HEK293T (cell line): ENCODE measurements at regions not wholly inside any gene's neighbourhood (a gene's known extent, or its start where the extent isn't known, plus 50 kb on each side); places are given as distances from the start of the nearest gene placed in this dataset.
"Not testable (repeated sequence)": the region's sequence is repeated elsewhere in the genome, so short reads cannot be mapped to it uniquely, and the experiment has no call there.

Experiments used
- CTCF ChIA-PET: fragments of 350-600 bp; formaldehyde crosslinking; extraction: SDS; loops from one replicate; lab custom pipeline; 2021; ENCODE audit warnings: antibody characterized with exemption, inconsistent platforms; lab: Yijun Ruan, JAX
- POLR2A ChIA-PET: fragments of 350-600 bp; formaldehyde crosslinking; extraction: SDS; loops from one replicate; lab custom pipeline; 2020; ENCODE audit warnings: antibody characterized with exemption, inconsistent platforms; lab: Yijun Ruan, JAX
- DNase-seq: peaks from one replicate; pipeline ENCODE4 v3.0.0; 2012; ENCODE audit warnings: mixed read lengths; ENCODE audit errors: extremely low spot score
- ARNT ChIP-seq: fragments of 450-650 bp; IDR thresholded peaks from 2 replicates; pipeline ENCODE4 v1.6.1; 2017; ENCODE audit warnings: mild to moderate bottlenecking
- BHLHE40 ChIP-seq: fragments of 450-650 bp; IDR thresholded peaks from 2 replicates; pipeline ENCODE4 v1.6.1; 2016; ENCODE audit warnings: mild to moderate bottlenecking, moderate library complexity, borderline replicate concordance
- CTBP1 ChIP-seq: fragments of 450-650 bp; IDR thresholded peaks from 2 replicates; pipeline ENCODE4 v1.6.1; 2016; ENCODE audit warnings: borderline replicate concordance
- ELF4 ChIP-seq: fragments of 450-650 bp; IDR thresholded peaks from 2 replicates; pipeline ENCODE4 v1.6.1; 2017; ENCODE audit warnings: antibody characterized with exemption
- FOXA1 ChIP-seq: fragments of 450-650 bp; IDR thresholded peaks from 2 replicates; pipeline ENCODE4 v1.6.1; 2016; ENCODE audit warnings: mild to moderate bottlenecking
- FOXK2 ChIP-seq: fragments of 450-650 bp; IDR thresholded peaks from 2 replicates; pipeline ENCODE4 v1.6.1; 2016; ENCODE audit warnings: mild to moderate bottlenecking
- FOXM1 ChIP-seq: fragments of 450-650 bp; IDR thresholded peaks from 2 replicates; pipeline ENCODE4 v1.6.1; 2017; ENCODE audit warnings: mild to moderate bottlenecking, borderline replicate concordance
- HDGF ChIP-seq: fragments of 450-650 bp; IDR thresholded peaks from 2 replicates; pipeline ENCODE4 v1.6.1; 2017; ENCODE audit warnings: antibody characterized with exemption, borderline replicate concordance
- L3MBTL2 ChIP-seq: fragments of 450-650 bp; conservative IDR thresholded peaks from 2 replicates; pipeline ENCODE4 v1.6.1; 2016; ENCODE audit warnings: mild to moderate bottlenecking
- LEF1 ChIP-seq: fragments of 450-650 bp; IDR thresholded peaks from 2 replicates; pipeline ENCODE4 v1.6.1; 2017; ENCODE audit warnings: mild to moderate bottlenecking, borderline replicate concordance
- NFRKB ChIP-seq: fragments of 450-650 bp; IDR thresholded peaks from 2 replicates; pipeline ENCODE4 v1.6.1; 2016; ENCODE audit warnings: mild to moderate bottlenecking, moderate library complexity
- PKNOX1 ChIP-seq: fragments of 450-650 bp; IDR thresholded peaks from 2 replicates; pipeline ENCODE4 v1.6.1; 2016
- SP1 ChIP-seq: fragments of 450-650 bp; IDR thresholded peaks from 2 replicates; pipeline ENCODE4 v1.6.1; 2017
- SUZ12 ChIP-seq: fragments of 450-650 bp; IDR thresholded peaks from 2 replicates; pipeline ENCODE4 v1.6.1; 2016; ENCODE audit warnings: mild to moderate bottlenecking
- TARDBP ChIP-seq: fragments of 450-650 bp; IDR thresholded peaks from 2 replicates; pipeline ENCODE4 v1.6.1; 2016
- ZNF384 ChIP-seq: fragments of 450-650 bp; IDR thresholded peaks from 2 replicates; pipeline ENCODE4 v1.6.1; 2016

DNA sequence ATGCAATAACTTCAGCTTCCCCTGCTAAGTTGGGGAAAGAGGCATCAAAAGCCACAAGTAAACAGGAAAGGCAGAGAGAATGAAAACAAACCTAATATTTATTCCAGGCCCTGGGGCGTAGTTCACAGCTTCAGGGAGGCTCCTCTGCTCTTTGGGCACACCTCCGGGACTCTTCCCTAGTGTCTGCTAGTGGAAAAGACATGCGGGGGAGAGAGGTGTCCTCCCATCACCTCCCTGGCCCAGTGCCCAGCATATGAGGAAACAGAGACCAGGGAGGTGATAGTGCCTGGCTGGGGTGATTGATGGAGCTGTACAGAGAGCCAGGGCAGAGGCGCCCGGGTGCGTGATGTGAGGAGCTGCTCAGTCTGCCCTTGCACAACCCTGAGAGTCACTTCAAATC, 71.0 kb downstream of the RASL11A start:
- TF ChIP-seq FOXA1 (no peak), ELF4 (no peak), L3MBTL2 (no peak)
- DNase-seq: no peak
- ChIA-PET POLR2A (no interaction called here), CTCF (interaction anchor here (0.7 kb wide), 1 partner anchor 8 kb away, joined by 3 read pairs; no protein-coding TSS in a partner anchor)

GRCh38 chr13:27347211-27347772, 76.7 kb downstream of the RASL11A start:
- POLR2A ChIA-PET: no interaction called here
- no peak for TF ChIP-seq SP1
- TF ChIP-seq HDGF: no peak
- no peak for TF ChIP-seq FOXK2
- TF ChIP-seq L3MBTL2: no peak
- no peak for TF ChIP-seq TARDBP
- TF ChIP-seq SUZ12: no peak
- TF ChIP-seq BHLHE40: no peak
- no peak for DNase-seq
- CTCF ChIA-PET: interaction anchor here (1.3 to 4.5 kb wide), 3 partner anchors 8 to 362 kb away, joined by 5 to 22 read pairs (median 6); no protein-coding TSS in a partner anchor

DNA sequence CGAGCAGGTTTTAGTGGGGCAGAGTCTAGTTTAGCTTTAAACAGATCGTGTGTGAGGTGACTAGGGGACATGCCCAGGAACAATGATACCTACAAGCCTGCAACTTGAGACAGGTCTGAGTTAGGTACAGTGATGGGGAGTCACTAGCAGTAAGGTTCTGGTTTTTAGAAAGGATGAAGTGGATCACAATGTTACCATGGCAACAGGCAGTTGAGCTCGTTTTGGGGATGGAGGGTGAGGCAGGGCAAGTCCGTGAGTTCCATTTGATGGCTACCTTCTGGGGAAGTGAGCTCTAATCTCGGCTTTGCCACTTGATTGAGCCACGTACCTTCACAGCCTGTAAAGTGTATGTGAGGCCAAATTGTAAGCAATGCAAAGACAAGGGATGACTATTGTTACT, 76.0 kb upstream of the GTF3A start:
- CTCF ChIA-PET: interaction anchor here (0.7 to 4.5 kb wide), 2 partner anchors 10 to 11 kb away, joined by 3 to 22 read pairs; no protein-coding TSS in a partner anchor
- TF ChIP-seq L3MBTL2 (no peak), SP1 (no peak), FOXA1 (no peak), ZNF384 (no peak), LEF1 (no peak), NFRKB (no peak), ARNT (no peak), HDGF (no peak), PKNOX1 (no peak), TARDBP (no peak)
- POLR2A ChIA-PET: no interaction called here
- no peak for DNase-seq

DNA sequence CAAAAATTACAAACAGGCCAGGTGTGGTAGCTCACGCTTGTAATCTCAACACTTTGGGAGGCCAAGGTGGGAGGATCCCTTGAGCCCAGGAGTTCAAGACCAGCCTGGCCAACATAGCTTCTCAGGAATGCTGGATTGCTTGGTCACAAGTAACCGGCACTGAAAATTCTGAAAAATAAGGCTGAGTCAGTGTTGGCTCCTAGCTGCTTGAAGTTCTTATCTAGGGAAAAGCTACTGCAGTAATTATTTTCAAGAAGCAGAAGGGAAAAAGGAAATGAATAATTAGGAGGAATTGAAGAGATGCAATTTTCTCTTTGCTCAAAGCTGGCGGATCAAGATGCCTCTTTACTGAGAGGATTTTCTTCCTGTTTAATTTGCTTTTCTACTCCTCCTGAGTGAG, 75.0 kb upstream of the GTF3A start:
- CTCF ChIA-PET: interaction anchor here (0.6 to 4.5 kb wide), 3 partner anchors 7 to 36 kb away, joined by 3 to 22 read pairs (median 3); no protein-coding TSS in a partner anchor
- POLR2A ChIA-PET: no interaction called here
- TF ChIP-seq FOXM1 (no peak), HDGF (no peak), FOXA1 (no peak), ELF4 (no peak), SUZ12 (no peak)
- no peak for DNase-seq

- POLR2A ChIA-PET, DNase-seq: not testable (repeated sequence)
- CTCF ChIA-PET: interaction anchor here (0.6 to 4.5 kb wide), 3 partner anchors 12 to 404 kb away, joined by 3 to 22 read pairs (median 5); no protein-coding TSS in a partner anchor
Observed at GRCh38 chr13:27350825-27351224, 73.6 kb upstream of the GTF3A start.

GRCh38 chr13:27352698-27353097, 71.7 kb upstream of the GTF3A start:
- CTCF ChIA-PET: interaction anchor here (0.7 to 1.6 kb wide), 6 partner anchors 14 to 406 kb away, joined by 3 to 4 read pairs (median 3); no protein-coding TSS in a partner anchor
- POLR2A ChIA-PET: no interaction called here
- DNase-seq: no peak
- no peak for TF ChIP-seq CTBP1

DNA sequence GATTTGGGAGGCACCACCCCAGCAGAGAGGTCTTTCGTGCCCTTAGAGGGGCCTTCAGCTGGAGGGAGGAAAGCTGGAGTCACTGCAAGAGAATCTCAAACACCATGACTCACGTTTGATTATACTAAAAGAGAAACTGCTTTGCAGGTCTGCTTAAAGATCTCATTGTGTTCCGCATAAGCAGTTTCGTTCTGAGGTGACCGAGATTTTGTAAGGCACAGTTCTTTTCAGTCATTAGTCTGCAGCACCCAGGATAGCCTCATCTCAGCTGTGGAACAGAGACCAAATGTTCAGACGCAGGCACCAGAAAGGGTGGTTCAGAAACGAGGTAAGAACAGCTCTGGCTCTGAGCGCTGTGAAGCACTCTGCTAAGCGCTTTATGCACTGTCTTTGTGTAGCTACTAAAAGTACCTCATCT, 71.2 kb upstream of the GTF3A start:
- TF ChIP-seq ZNF384 (no peak), FOXM1 (no peak), BHLHE40 (no peak), TARDBP (no peak)
- ChIA-PET CTCF (interaction anchor here (0.7 to 1.6 kb wide), 4 partner anchors 14 to 406 kb away, joined by 3 to 4 read pairs (median 3); no protein-coding TSS in a partner anchor), POLR2A (no interaction called here)
- DNase-seq: no peak

DNA sequence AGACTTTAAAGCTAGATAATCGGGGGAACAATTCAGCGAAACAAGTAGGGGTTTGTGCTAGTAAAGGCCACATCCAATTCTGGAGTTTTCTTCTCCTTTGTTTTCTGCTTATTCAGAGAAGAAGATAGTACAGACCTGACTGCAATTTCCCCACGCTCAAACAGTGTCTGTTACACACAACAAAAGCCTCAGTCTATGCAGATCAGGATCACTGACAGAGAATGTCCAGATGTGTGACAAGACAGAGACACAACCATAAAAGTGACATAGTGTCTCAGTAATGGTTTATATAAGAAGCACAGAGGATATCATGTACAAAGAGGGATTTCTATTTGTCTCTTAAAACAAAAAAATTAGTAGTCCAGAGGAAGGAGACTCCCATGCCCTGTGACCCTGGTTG, 70.7 kb upstream of the GTF3A start:
- TF ChIP-seq FOXM1 (no peak), FOXA1 (no peak), SUZ12 (no peak), LEF1 (no peak), TARDBP (no peak), SP1 (no peak), FOXK2 (no peak)
- ChIA-PET POLR2A (no interaction called here), CTCF (interaction anchor here (0.7 to 1.2 kb wide), 3 partner anchors 15 to 407 kb away, joined by 3 to 4 read pairs (median 3); no protein-coding TSS in a partner anchor)
- DNase-seq: no peak

DNA sequence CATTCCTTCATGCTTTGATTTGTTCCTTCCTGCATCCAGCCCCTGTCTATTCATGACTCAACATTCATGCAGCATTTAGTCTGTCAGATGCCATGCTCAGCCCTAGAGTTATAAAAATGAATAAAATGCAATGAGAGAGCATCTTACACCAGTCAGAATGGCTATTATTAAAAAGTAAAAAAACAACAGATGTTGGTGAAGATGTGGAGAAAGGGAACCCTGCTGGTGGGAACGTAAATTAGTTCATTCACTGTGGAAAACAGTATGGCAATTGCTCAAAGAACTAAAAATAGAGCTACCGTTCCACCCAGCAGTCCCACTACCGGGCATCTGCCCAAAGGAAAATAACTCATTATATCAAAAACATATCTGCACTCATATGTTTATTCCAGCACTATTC, 70.0 kb upstream of the GTF3A start:
- ChIA-PET CTCF (interaction anchor here (1.6 to 2.3 kb wide), 3 partner anchors 15 to 408 kb away, joined by 5 to 9 read pairs (median 7); no protein-coding TSS in a partner anchor), POLR2A (no interaction called here)
- TF ChIP-seq ARNT (no peak), TARDBP (no peak), SUZ12 (no peak), CTBP1 (no peak), HDGF (no peak), FOXM1 (no peak), LEF1 (no peak), ZNF384 (no peak), ELF4 (no peak)
- DNase-seq: no peak
